Fibroblast of lung (primary cell): ENCODE measurements at regions not wholly inside any gene's neighbourhood (a gene's known extent, or its start where the extent isn't known, plus 50 kb on each side); places are given as distances from the start of the nearest gene placed in this dataset.

ENCODE experiments used
- EZH2 ChIP-seq: IDR thresholded peaks from 2 replicates; pipeline ENCODE4 v1.5.1; 2012; ENCODE audit warnings: low read length, control low read depth, mild to moderate bottlenecking; ENCODE audit errors: missing control alignments
- TF ChIP-seq, protein P1 (sequence below), 2 donors: IDR thresholded peaks in 1 of 2; conservative IDR thresholded peaks in 1 of 2; 1 replicate in 1 of 2; 2 replicates in 1 of 2; pipeline ENCODE4 v1.5.1; 2011 to 2012; ENCODE audit warnings: low read length in 2 of 2, control low read depth in 1 of 2, inconsistent platforms in 1 of 2, low read depth in 1 of 2, mild to moderate bottlenecking in 1 of 2

DNA sequence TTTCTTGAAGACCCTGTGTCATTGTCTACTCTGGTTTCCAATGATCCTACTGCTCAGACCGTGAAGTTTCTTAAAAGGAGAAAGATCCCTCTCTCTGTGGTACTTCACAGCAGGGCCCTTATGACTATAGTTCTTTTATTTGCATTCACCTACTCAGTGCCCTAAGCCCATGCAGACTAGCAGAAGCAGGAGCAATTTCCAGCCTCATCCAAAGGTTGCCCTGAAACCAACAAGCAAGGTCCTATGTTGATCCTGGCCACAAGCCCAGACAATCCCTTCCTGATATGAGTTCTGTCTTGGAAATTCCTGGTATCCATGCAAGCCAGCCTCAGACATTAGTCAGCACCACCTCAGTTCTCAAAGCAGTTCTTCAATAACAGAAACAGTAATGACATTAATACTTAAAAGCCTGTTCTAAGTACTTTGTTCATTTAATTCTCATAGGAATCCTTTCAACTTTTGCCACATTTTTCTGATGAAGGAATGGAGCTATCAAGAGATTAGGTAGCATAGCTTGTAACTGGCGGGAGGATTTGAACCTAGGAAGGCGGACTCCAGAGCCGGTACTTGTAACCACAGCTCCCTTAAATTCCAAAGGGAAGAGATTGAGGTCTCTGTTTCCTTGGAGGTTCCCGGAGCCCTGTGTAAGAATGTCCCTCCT lies 58.1 kb upstream of the ST8SIA6 start:
- TF ChIP-seq, protein P1, sequence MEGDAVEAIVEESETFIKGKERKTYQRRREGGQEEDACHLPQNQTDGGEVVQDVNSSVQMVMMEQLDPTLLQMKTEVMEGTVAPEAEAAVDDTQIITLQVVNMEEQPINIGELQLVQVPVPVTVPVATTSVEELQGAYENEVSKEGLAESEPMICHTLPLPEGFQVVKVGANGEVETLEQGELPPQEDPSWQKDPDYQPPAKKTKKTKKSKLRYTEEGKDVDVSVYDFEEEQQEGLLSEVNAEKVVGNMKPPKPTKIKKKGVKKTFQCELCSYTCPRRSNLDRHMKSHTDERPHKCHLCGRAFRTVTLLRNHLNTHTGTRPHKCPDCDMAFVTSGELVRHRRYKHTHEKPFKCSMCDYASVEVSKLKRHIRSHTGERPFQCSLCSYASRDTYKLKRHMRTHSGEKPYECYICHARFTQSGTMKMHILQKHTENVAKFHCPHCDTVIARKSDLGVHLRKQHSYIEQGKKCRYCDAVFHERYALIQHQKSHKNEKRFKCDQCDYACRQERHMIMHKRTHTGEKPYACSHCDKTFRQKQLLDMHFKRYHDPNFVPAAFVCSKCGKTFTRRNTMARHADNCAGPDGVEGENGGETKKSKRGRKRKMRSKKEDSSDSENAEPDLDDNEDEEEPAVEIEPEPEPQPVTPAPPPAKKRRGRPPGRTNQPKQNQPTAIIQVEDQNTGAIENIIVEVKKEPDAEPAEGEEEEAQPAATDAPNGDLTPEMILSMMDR (conservative IDR thresholded peaks at IDR 0.05 in 1 of 2, IDR thresholded peaks at IDR 0.05 in 1 of 2; ENCODE audit: low read depth in 1 of 2, low read length in 2 of 2): no peak
- TF ChIP-seq EZH2: no peak
